HG02884 (cell line): ENCODE measurements at regions not wholly inside any gene's neighbourhood (a gene's known extent, or its start where the extent isn't known, plus 50 kb on each side); places are given as distances from the start of the nearest gene placed in this dataset.

Experiments
- ATAC-seq: cut with Tn5 transposase; IDR thresholded peaks from one replicate; pipeline ENCODE4 v1.9.1; 2021; ENCODE audit warnings: mild to moderate bottlenecking, moderate library complexity; ENCODE audit not compliant: unreplicated experiment

GRCh38 chr18:67043276-67043675 lies 439.4 kb upstream of the CDH19 start:
- no peak for ATAC-seq

GRCh38 chr18:67041334-67041733 lies 437.4 kb upstream of the CDH19 start:
- ATAC-seq, result no peak

DNA sequence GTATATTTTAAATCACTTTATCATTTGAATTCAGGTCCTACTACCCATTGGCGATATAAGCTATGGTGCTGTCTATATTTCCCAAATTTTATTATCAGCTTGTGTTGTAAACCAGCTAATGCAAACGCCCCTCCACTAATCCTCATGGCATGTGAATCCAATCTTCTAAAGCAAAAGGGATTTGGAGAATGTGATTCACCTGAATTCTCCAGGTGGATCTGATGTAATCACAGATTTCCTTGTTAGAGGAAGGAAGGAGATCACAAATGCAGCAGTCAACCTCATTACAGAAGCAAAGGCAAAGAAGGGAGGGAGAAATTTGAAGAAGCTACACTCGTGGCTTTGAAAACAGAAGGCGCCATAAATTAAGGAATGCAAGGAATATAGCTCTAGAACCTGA lies 431.1 kb upstream of the CDH19 start:
- no peak for ATAC-seq

GRCh38 chr18:67023059-67023458 lies 419.2 kb upstream of the CDH19 start:
- no peak for ATAC-seq

GRCh38 chr18:67010919-67011318 lies 407.0 kb upstream of the CDH19 start:
- ATAC-seq, result no peak

DNA sequence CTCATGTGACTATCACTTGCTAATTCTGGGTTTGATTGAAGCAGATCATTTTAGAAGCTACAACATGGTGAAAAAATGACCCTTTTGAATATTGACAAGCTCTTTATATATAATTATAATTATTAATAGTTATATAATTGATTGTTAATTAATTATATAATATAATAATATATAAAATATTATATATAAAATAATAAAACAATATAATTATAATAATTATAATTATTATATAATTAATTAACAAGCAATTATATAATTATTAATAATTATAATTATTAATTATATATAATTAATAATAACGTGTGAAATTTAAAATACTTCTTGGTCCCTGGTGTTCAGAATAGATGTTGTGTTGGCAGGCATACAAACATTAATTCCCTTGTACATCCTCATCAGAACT lies 404.1 kb upstream of the CDH19 start:
- no peak for ATAC-seq

GRCh38 chr18:67007085-67007484 lies 403.2 kb upstream of the CDH19 start:
- no peak for ATAC-seq

DNA sequence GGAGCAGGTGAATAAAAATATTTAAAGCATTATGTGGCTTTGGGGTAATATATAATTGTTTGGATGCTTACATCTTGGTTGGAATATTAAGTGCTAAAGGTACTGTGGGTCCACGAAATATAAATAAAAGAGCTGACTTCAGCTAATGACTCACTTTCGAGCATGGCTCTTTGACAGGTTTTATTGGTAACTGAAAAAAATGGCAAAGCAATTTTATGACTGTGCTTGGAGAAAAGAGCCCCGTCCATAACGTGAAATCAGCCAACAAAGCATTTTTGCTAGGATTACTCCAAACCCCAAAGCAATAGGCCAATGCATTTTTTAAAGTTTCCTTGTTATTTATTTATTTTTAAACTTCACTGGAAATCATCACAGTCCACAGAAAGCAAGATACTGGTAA lies 397.2 kb upstream of the CDH19 start:
- ATAC-seq, result no peak

- ATAC-seq, result no peak
Observed at GRCh38 chr18:66999003-66999402, 395.1 kb upstream of the CDH19 start.

DNA sequence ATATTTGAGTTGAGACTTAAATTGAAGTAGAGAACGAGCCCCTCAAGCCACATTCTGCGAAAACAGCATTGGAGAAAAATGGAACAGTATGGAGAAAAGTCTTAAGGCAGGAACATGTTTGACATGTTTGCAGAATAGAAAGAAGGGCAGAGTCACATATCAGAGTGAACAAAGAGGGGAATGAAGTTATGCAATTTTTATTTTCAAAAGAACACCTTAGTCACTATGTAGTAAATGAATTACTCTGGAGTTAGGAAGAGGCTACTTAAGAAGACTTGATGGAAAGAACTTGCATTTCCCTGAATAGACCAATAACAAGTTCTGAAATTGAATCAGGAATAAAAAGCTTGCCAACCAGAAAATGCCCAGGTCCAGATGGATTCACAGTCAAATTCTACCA lies 391.4 kb upstream of the CDH19 start:
- ATAC-seq, result no peak

- no peak for ATAC-seq
Observed at GRCh38 chr18:66994790-66995189, 390.9 kb upstream of the CDH19 start.

DNA sequence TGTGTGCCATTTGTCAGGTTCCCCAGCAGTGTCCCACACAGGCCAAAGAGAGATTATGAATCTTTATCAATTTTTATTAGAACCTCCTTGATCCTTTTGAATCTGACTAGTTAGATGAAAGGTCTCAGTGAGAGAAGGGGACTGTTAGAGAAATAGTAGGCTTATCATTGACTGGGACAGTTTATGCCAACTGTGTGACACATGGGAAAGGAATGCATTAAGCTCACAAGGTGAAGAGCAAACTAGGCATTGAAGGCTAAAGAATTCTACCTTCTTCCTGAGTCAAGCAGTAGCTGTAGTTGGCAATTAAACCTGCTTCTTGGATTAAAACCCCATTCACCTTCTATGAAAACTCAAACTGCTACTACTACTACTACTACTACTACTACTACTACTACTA lies 389.6 kb upstream of the CDH19 start:
- ATAC-seq, result no peak

- no peak for ATAC-seq
Observed at GRCh38 chr18:66990909-66991308, 387.0 kb upstream of the CDH19 start.

- no peak for ATAC-seq
Observed at GRCh38 chr18:66979009-66979408, 375.1 kb upstream of the CDH19 start.

- ATAC-seq, result no peak
Observed at GRCh38 chr18:66972681-66973080, 368.8 kb upstream of the CDH19 start.

GRCh38 chr18:66971960-66972359 lies 368.1 kb upstream of the CDH19 start:
- no peak for ATAC-seq

DNA sequence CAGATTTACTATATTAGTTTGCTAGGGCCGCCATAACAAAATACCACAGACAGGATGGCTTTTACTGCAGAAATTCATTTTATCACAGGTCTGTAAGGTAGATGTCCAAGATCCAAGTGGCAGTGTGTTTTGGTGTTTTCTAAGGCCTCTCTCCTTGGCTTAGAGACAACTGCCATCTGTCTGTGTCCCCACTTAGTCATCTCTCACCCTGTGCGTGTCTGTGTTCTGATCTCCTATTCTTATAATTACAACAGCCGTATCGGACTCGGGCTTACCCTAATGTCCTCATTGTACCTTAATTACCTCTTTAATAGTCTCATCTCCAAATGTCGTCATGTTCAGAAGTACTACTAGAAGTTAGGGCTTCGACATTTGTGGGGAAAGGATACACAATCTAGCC lies 362.3 kb upstream of the CDH19 start:
- no peak for ATAC-seq

DNA sequence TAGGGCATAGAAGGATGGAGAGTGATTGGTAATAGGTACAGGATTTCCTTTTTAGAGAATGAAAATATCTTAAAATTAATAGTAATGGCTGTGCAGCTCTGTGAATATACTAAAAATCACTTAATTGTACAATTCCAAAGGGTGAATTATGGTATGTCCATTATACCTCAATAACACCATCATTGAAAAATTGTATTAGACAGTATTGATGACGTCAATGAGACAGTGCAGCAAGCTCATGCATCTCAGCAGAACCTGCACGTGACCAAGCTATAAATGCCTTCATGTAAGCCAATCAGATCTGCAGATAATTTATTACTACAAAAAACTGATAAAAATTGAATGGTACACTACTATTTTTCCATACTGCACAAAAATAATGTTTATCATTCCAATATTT lies 354.4 kb upstream of the CDH19 start:
- ATAC-seq, result no peak

DNA sequence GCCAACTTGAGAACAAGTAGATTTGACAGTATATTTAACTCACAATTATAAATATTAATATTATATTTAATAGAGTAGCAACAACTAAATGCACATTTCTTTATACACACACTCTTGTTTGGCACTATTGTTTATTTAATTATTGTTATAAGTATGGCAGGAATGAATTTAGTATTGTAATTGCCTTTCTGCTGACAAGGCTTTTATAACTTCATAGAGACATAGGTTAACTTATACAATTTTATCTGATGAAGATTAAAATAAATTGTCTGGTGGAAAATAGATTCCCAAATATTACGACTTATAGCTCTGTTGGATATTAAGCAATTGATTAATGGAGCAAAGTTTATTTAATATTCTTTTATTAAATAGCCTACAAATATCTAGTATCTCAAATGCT lies 347.9 kb upstream of the CDH19 start:
- no peak for ATAC-seq

GRCh38 chr18:66949419-66949818 lies 345.5 kb upstream of the CDH19 start:
- ATAC-seq, result no peak

GRCh38 chr18:66937546-66937945 lies 333.7 kb upstream of the CDH19 start:
- no peak for ATAC-seq

GRCh38 chr18:66931010-66931409 lies 327.1 kb upstream of the CDH19 start:
- ATAC-seq, result no peak

DNA sequence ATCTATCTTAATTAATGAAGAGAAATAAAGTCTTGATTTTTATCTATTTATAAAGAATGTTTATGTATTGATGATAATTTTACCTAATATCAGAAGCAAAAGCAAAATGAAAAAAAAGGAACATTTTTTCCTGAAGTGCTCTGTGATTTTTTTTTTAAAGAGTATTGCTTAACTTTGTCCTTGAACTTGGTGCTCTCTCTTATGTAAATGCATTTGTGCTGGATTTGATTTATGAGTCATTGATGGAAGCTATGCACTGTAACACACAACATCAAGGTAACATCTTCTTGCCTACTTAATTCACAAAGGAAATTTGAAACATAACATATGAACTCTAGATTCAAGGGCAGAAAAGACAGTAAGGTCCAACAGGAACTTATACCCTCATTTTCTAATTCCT lies 312.9 kb upstream of the CDH19 start:
- no peak for ATAC-seq

DNA sequence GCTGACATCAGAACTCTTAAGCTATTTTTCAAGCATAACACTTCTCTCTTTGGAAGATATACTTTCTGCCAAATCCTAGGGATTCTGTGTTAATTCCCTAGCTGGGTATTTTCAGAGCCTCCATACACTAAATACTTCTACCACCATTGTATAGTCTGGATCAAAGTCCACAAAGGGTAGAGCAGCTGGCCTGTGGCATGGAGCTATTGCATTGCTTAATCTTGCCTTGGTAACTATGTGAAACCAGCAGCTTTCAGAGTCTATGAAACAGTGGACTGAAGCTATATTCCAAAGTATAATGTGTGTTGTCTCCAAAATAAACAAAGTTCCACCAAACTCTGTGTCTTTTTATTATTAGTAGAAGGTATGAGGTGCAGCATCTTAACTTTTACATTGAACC lies 296.9 kb upstream of the CDH19 start:
- ATAC-seq, result no peak
